ENCODE measurements at regions not wholly inside any gene's neighbourhood (a gene's known extent, or its start where the extent isn't known, plus 50 kb on each side); places are given as distances from the start of the nearest gene placed in this dataset.

DNA sequence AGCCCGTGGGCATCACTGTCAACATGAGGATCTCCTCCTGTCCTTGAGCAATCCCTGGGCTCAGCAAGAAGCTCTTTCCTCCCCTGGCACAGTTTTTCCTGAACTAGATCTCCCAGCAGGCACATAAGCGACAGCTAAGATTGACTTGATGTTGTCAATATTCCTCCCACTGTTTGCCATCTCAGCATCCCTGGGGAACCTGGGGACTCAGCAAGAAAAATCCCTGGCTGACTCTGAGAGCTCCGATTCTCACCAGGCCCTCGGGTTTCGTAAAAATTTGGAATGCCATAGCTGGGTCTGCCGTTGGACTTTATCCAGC, 687.2 kb downstream of the MATN1 start:
- TF ChIP-seq, protein P1, sequence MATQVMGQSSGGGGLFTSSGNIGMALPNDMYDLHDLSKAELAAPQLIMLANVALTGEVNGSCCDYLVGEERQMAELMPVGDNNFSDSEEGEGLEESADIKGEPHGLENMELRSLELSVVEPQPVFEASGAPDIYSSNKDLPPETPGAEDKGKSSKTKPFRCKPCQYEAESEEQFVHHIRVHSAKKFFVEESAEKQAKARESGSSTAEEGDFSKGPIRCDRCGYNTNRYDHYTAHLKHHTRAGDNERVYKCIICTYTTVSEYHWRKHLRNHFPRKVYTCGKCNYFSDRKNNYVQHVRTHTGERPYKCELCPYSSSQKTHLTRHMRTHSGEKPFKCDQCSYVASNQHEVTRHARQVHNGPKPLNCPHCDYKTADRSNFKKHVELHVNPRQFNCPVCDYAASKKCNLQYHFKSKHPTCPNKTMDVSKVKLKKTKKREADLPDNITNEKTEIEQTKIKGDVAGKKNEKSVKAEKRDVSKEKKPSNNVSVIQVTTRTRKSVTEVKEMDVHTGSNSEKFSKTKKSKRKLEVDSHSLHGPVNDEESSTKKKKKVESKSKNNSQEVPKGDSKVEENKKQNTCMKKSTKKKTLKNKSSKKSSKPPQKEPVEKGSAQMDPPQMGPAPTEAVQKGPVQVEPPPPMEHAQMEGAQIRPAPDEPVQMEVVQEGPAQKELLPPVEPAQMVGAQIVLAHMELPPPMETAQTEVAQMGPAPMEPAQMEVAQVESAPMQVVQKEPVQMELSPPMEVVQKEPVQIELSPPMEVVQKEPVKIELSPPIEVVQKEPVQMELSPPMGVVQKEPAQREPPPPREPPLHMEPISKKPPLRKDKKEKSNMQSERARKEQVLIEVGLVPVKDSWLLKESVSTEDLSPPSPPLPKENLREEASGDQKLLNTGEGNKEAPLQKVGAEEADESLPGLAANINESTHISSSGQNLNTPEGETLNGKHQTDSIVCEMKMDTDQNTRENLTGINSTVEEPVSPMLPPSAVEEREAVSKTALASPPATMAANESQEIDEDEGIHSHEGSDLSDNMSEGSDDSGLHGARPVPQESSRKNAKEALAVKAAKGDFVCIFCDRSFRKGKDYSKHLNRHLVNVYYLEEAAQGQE (IDR thresholded peaks at IDR 0.05; ENCODE audit: insufficient read depth in 1 of 2, low read depth in 2 of 2, low read length in 2 of 2), result no peak
- no peak for TF ChIP-seq POLR2AphosphoS5 (IDR thresholded peaks at IDR 0.05; ENCODE audit: low read depth, low read length)
- no peak for TF ChIP-seq SIN3A (IDR thresholded peaks at IDR 0.05; ENCODE audit: borderline replicate concordance, insufficient read depth, low read length)
- TF ChIP-seq FOXP2 (optimal IDR thresholded peaks at IDR 0.05; ENCODE audit: borderline replicate concordance, extremely low read depth, extremely low read length, insufficient read depth), result no peak

DNA sequence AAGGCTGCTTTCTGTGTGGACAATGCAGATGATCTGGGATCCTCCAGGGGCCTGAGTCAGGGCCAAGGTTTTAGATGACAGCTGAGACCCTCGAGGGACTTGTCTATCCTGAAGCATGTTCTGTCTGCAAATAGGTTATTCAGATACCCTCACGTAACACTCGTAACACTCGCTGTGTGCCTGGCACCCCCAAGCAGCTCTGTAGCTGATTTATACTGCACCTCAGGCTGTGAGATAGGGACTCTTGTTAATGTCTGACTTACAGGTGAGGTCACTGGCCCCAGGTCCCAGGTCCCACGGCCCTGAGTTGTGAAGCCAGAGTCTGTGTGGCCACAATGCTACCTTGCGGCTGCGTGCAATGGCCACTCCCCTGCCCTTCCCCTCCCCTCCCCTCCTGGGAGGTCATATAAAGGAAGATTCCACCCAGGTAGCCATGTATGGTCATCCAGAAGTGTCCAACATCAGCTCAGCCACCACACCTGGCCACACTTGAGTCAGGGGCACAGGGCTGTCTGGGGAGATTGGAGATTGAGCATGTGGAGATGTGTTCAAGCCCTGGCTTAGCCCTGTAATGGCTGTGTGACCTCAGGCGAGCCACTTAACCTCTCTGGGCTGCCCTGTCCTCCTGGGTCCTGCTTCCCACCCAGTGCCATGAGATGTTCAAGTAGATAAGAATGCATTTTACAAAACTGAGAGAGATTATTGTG, 687.7 kb downstream of the MATN1 start:
- TF ChIP-seq POLR2AphosphoS5 (IDR thresholded peaks at IDR 0.05; ENCODE audit: low read depth, low read length) (no peak), SIN3A (IDR thresholded peaks at IDR 0.05; ENCODE audit: borderline replicate concordance, insufficient read depth, low read length) (no peak), FOXP2 (optimal IDR thresholded peaks at IDR 0.05; ENCODE audit: borderline replicate concordance, extremely low read depth, extremely low read length, insufficient read depth) (no peak)
- TF ChIP-seq, protein P1 (IDR thresholded peaks at IDR 0.05; ENCODE audit: insufficient read depth in 1 of 2, low read depth in 2 of 2, low read length in 2 of 2), result no peak

DNA sequence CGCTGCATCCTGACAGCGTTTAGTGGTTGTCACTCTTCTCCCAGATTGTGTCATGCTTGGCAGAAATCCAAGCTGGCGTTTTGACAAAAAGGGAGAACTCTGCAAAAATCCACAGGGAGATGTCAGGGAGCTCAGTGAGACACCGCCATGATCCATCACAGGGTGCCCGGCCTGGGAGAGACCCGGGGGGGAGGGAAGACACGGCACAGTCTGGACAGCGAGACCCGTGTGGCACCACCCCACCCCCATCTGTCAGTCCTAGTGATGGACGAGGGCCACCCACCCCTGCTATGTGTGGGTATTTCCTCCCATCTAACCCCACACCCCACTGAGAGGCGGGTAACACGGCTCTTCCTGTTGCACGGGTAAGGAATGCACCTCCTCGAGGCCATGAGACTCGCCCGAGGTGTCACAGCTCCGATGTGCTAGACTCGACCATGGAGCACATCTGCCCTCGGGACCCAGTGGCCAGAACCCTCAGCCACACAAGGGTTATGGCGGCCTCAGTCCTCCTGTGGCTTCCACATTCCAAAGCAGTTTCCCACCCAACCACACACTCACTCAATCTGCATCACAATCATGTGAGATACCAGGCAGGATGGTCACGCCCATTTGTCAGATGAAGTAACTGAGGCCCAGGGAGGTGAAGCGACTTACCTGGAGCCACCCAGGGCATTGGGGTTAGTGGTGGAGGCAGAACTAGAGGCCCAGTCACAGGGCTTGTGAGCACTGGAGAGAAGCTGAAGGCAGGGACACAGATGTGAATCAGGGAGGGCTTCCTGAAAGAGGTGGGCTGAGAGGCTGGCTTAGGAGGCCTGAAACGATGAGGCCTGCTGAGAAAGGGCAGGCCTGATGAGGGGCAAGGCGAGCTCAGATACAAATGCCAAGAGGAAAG, 688.5 kb downstream of the MATN1 start:
- TF ChIP-seq POLR2AphosphoS5 (IDR thresholded peaks at IDR 0.05; ENCODE audit: low read depth, low read length) (no peak), SIN3A (IDR thresholded peaks at IDR 0.05; ENCODE audit: borderline replicate concordance, insufficient read depth, low read length) (no peak), TAF1 (IDR thresholded peaks at IDR 0.05; ENCODE audit: borderline replicate concordance, insufficient read depth, low read length) (no peak), FOXP2 (optimal IDR thresholded peaks at IDR 0.05; ENCODE audit: borderline replicate concordance, extremely low read depth, extremely low read length, insufficient read depth) (no peak)
- TF ChIP-seq, protein P1 (IDR thresholded peaks at IDR 0.05; ENCODE audit: insufficient read depth in 1 of 2, low read depth in 2 of 2, low read length in 2 of 2), result no peak

DNA sequence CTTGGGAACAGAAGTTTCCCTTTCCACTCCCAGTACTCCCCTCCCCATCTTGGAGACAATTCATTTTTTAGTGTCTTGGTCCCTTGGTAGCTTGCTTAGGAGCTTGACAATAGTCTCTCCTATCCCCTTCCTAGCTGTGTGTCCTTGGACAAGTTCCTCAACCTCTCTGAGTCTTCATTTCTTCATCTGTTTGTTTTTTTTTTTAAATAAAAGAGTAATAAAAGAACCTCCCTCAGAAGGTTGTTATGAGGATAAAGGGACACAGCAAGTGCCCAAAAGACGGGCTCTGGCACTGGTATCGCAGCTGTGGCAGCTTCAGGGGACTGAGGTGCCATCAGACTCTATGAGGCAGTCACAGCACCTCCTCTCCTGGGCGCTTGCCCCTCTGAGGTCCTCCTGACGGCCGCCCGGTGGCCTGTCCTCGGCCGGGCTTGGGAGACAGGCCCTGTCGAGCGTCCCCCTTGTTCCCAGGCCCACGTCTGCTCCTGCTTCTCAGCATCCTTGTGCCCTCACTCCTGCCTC, 689.2 kb downstream of the MATN1 start:
- TF ChIP-seq, protein P1 (IDR thresholded peaks at IDR 0.05; ENCODE audit: insufficient read depth in 1 of 2, low read depth in 2 of 2, low read length in 2 of 2), result no peak
- TF ChIP-seq POLR2AphosphoS5 (IDR thresholded peaks at IDR 0.05; ENCODE audit: low read depth, low read length) (no peak), TAF1 (IDR thresholded peaks at IDR 0.05; ENCODE audit: borderline replicate concordance, insufficient read depth, low read length) (no peak), SIN3A (IDR thresholded peaks at IDR 0.05; ENCODE audit: borderline replicate concordance, insufficient read depth, low read length) (no peak), FOXP2 (optimal IDR thresholded peaks at IDR 0.05; ENCODE audit: borderline replicate concordance, extremely low read depth, extremely low read length, insufficient read depth) (no peak)

Data from PFSK-1 (cell line).